Natural killer cell treated with Interleukin-12 subunit alpha and Interleukin-12 subunit beta and Interleukin-15 and Interleukin-18, amount 100 ng/mL, for 72 hours (primary cell): ENCODE measurements at regions not wholly inside any gene's neighbourhood (a gene's known extent, or its start where the extent isn't known, plus 50 kb on each side); places are given as distances from the start of the nearest gene placed in this dataset.
A peak's percentile ranks its signal among the peaks of the same experiment; 100 is the strongest.

ENCODE experiments used
- ATAC-seq, 2 donors: fragments of 150-1000 bp; cut with Tn5 transposase in 1 of 2; sonication (Bioruptor Pico), chemical (Tn5 transposase) in 1 of 2; 2 replicates each; pipeline ENCODE4 v1.10.0; 2021
- DNase-seq: peaks from one replicate; pipeline ENCODE4 v3.0.0; 2022; ENCODE audit warnings: low spot score
- H3K27ac Mint-ChIP-seq, 2 donors: 1 replicate in 1 of 2; 2 replicates in 1 of 2; pipeline ENCODE4 v1.8.0; 2022; ENCODE audit warnings: mixed read lengths in 2 of 2, mild to moderate bottlenecking in 1 of 2, moderate library complexity in 1 of 2
- H3K27me3 Mint-ChIP-seq, 2 donors: 1 replicate in 1 of 2; 2 replicates in 1 of 2; pipeline ENCODE4 v1.8.0; 2022; ENCODE audit warnings: mixed read lengths in 2 of 2
- H3K36me3 Mint-ChIP-seq: one replicate; pipeline ENCODE4 v1.8.0; 2022; ENCODE audit warnings: mixed read lengths
- H3K4me1 Mint-ChIP-seq, 2 donors: 1 replicate in 1 of 2; 2 replicates in 1 of 2; pipeline ENCODE4 v1.8.0; 2022; ENCODE audit warnings: low read depth in 2 of 2, mixed read lengths in 2 of 2, mild to moderate bottlenecking in 1 of 2
- H3K4me3 Mint-ChIP-seq: one replicate; pipeline ENCODE4 v1.8.0; 2022; ENCODE audit warnings: mixed read lengths
- H3K9me3 Mint-ChIP-seq: 2 replicates; pipeline ENCODE4 v1.8.0; 2022; ENCODE audit warnings: mixed read lengths

DNA sequence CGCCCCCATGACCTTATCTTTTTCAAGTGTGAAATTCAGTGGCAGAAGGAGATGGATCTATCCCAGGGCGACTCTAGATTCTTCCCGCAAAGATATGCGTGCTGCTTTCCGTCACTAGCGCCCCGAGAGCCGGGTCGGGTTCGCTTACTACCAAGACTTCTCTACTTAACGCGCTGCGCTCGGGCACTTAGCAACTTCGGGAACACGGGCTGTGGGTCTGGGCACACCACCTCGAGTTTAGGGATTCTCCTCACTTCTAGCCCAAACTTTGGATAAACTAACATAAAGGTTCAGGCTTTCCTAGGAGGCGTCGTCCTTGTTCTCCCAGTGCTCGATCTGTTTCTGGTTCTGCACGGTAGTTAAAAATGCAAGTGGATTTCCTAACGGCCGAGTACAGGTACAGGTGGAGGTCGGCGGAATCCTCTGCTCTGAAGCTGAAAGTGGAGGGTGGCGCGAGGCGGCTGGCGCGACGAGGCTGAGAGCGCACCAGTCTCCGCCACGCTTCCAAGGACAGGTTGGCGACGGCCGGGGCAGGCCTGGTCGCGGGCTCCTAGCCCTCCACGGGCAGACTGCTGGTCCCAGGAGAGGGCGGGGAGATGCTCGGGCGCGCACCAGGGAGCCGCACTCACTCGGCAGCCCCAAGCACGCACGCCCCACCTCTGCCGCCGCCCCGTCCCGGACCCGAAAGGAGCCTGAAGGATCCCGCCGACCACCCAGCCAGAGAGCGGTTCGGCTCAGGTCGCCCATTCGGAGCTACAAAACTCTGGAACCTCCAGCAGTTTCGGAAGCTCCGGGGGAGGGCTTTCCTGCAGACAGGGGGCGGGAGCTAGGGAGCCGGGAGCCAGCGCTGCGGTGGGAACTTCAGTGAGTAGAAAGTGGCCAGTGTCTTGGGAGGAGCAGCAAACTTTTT lies 100.8 kb upstream of the TENM3 start:
- H3K27ac Mint-ChIP-seq = no peak overlapping the region
- H3K4me1 Mint-ChIP-seq = peaks cover 0 to 4% of the 10 kb centered on the region in 2 donors
- peaks cover 50 to 75% of the 10 kb centered on the region in 2 donors for H3K27me3 Mint-ChIP-seq
- DNase-seq (no peak), ATAC-seq (no peak)
- H3K4me3 Mint-ChIP-seq = no peak overlapping the region
- peaks cover 4% of the 10 kb centered on the region for H3K9me3 Mint-ChIP-seq
- no peaks in the 10 kb centered on the region for H3K36me3 Mint-ChIP-seq

- Mint-ChIP-seq H3K27me3 (peaks cover 47 to 72% of the 10 kb centered on the region in 2 donors), H3K27ac (no peak overlapping the region), H3K9me3 (peaks cover under 1% of the 10 kb centered on the region), H3K4me1 (peaks cover 0 to 4% of the 10 kb centered on the region in 2 donors), H3K4me3 (peak overlapping the region; percentile 51), H3K36me3 (no peaks in the 10 kb centered on the region)
- DNase-seq (no peak), ATAC-seq (no peak)
Measured at GRCh38 chr4:182143086-182143821, 99.9 kb upstream of the TENM3 start.

DNA sequence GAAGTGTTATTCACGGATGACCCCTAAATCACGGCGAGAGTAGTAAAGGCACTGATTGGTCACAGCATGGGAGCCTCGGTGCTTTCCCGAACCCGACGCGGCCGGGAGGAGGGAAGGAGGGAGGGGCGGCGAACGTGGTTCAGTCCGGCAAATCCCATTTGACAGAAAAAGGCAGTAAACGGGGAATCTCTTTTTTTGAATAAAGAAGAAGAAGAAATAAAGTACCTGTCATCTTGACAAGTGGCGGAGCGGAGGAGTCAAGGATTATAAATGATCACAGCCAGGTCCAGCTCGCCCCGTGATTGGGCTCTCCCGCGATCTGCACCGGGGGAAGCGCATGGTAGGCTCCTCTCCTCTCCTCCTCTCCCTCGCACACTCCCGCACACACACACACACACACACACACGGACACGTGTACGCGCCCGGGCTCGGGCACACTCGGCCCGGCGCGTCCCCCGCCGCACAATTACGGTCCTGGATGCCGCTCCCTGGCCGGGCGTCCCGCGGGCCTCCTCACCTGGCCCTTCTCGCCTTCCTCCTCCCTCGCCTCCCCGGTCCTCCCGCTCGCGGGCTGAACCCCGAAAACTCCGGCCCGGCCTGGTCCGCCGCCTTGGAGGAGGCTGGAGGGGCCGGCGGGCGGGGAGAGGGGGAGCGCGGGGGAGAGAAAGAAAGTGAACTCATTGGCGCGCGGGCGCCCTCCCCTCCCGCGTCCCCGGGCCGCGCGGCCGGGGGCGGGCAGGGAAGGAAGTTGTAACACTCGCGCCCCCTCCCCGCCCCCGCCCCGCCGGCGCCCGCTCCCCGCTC lies 99.2 kb upstream of the TENM3 start:
- ATAC-seq = peak in 1 of 2 donors; percentile 31

GRCh38 chr4:182144626-182145333 lies 98.4 kb upstream of the TENM3 start:
- H3K4me1 Mint-ChIP-seq = peaks cover 0 to 4% of the 10 kb centered on the region in 2 donors
- H3K36me3 Mint-ChIP-seq = no peaks in the 10 kb centered on the region
- peak overlapping the region; percentile 39 for H3K4me3 Mint-ChIP-seq
- peaks cover 44 to 59% of the 10 kb centered on the region in 2 donors for H3K27me3 Mint-ChIP-seq
- DNase-seq (no peak), ATAC-seq (peak; percentile 6 to 41)
- H3K27ac Mint-ChIP-seq = no peak overlapping the region
- H3K9me3 Mint-ChIP-seq = no peaks in the 10 kb centered on the region

More for the DNA sequence above, 99.2 kb upstream of the TENM3 start:
- Mint-ChIP-seq H3K4me1 (peaks cover 0 to 4% of the 10 kb centered on the region in 2 donors), H3K9me3 (no peaks in the 10 kb centered on the region), H3K4me3 (peak overlapping the region; percentile 51), H3K27ac (no peak overlapping the region), H3K27me3 (peaks cover 45 to 65% of the 10 kb centered on the region in 2 donors), H3K36me3 (no peaks in the 10 kb centered on the region)
- DNase-seq = no peak

DNA sequence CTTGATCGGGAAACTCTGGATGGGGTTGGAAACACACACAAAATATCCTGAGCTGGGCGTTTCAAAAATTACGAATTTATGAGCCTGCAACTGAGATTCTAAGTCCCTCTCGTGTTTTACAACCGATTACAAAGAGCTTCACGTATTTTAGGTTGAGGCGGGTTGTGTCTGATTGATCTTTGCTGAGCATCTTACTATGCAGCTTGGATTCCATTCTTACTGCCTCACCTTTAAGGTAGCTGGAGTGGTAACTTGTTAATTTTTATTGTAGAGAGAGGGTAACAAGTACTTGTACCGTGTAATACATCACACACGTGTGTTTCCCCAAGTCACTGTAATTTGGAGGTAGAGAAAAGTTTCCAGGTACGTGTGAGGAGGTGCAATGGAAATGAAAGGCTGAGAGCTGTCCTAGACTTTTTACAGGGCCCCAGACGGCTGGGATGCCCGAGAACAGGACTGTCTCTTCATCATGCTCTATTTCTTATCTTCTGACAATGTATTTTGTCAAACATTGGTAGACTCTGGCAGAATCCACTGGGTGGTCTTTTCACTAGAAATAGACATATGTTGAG lies 97.8 kb upstream of the TENM3 start:
- DNase-seq (no peak), ATAC-seq (no peak)
- Mint-ChIP-seq H3K4me1 (peaks cover 0 to 4% of the 10 kb centered on the region in 2 donors), H3K4me3 (peak overlapping the region; percentile 39), H3K36me3 (no peaks in the 10 kb centered on the region), H3K27me3 (peaks cover 45 to 64% of the 10 kb centered on the region in 2 donors), H3K9me3 (no peaks in the 10 kb centered on the region), H3K27ac (no peak overlapping the region)

- Mint-ChIP-seq H3K27me3 (peaks cover 33 to 58% of the 10 kb centered on the region in 2 donors), H3K36me3 (no peaks in the 10 kb centered on the region), H3K4me3 (no peak overlapping the region), H3K27ac (no peak overlapping the region), H3K4me1 (peaks cover 0 to 4% of the 10 kb centered on the region in 2 donors), H3K9me3 (no peaks in the 10 kb centered on the region)
- ATAC-seq = no peak
- no peak for DNase-seq
Measured at GRCh38 chr4:182147391-182147790, 95.8 kb upstream of the TENM3 start.

DNA sequence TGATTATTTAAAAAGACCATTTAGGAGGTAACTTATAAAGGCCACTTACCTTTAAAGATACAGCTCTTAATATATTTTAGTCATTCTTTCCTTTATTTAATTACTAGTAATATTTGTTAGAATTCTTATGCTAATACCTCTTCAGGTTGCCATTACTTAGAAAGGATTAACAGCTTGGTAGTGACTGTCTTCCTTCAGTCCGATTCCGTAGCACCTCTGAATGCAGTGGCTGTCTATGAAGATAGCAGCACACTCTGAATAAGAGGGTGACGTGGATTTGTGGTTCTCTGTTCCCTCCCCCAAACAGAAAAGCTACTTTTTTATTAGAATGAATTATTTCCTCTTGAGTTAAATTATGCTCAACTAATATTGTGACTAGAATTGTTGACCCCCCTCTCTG lies 92.6 kb upstream of the TENM3 start:
- Mint-ChIP-seq H3K4me1 (no peaks in the 10 kb centered on the region), H3K4me3 (no peak overlapping the region), H3K27ac (no peak overlapping the region), H3K9me3 (no peaks in the 10 kb centered on the region), H3K36me3 (no peaks in the 10 kb centered on the region), H3K27me3 (peaks cover 15 to 36% of the 10 kb centered on the region in 2 donors)
- DNase-seq (no peak), ATAC-seq (no peak)

GRCh38 chr4:182155806-182156205 lies 87.4 kb upstream of the TENM3 start:
- H3K36me3 Mint-ChIP-seq = no peaks in the 10 kb centered on the region
- DNase-seq (no peak), ATAC-seq (no peak)
- peaks cover 0 to 5% of the 10 kb centered on the region in 2 donors for H3K27me3 Mint-ChIP-seq
- H3K4me3 Mint-ChIP-seq = no peak overlapping the region
- H3K4me1 Mint-ChIP-seq = no peaks in the 10 kb centered on the region
- H3K9me3 Mint-ChIP-seq = peaks cover 3% of the 10 kb centered on the region
- H3K27ac Mint-ChIP-seq = no peak overlapping the region

GRCh38 chr4:182163180-182163579 lies 80.0 kb upstream of the TENM3 start:
- peaks cover 0 to 8% of the 10 kb centered on the region in 2 donors for H3K27me3 Mint-ChIP-seq
- H3K4me3 Mint-ChIP-seq = no peak overlapping the region
- H3K36me3 Mint-ChIP-seq = no peaks in the 10 kb centered on the region

GRCh38 chr4:182169572-182169971 lies 73.6 kb upstream of the TENM3 start:
- Mint-ChIP-seq H3K27me3 (no peaks in the 10 kb centered on the region), H3K27ac (no peak overlapping the region), H3K36me3 (no peaks in the 10 kb centered on the region), H3K9me3 (no peaks in the 10 kb centered on the region), H3K4me3 (no peak overlapping the region), H3K4me1 (no peaks in the 10 kb centered on the region)
- DNase-seq (no peak), ATAC-seq (no peak)

More at GRCh38 chr4:182163180-182163579, 80.0 kb upstream of the TENM3 start:
- Mint-ChIP-seq H3K4me1 (no peaks in the 10 kb centered on the region), H3K27ac (no peak overlapping the region), H3K9me3 (peaks cover 12% of the 10 kb centered on the region)
- DNase-seq = no peak
- ATAC-seq = no peak

GRCh38 chr4:182169987-182170386 lies 73.2 kb upstream of the TENM3 start:
- no peak for DNase-seq
- H3K9me3 Mint-ChIP-seq = no peaks in the 10 kb centered on the region
- H3K36me3 Mint-ChIP-seq = no peaks in the 10 kb centered on the region
- H3K27me3 Mint-ChIP-seq = no peaks in the 10 kb centered on the region
- no peak overlapping the region for H3K27ac Mint-ChIP-seq
- ATAC-seq = no peak
- no peak overlapping the region for H3K4me3 Mint-ChIP-seq
- H3K4me1 Mint-ChIP-seq = no peaks in the 10 kb centered on the region

- DNase-seq (no peak), ATAC-seq (no peak)
- Mint-ChIP-seq H3K4me1 (no peaks in the 10 kb centered on the region), H3K9me3 (no peaks in the 10 kb centered on the region), H3K27ac (no peak overlapping the region), H3K27me3 (no peaks in the 10 kb centered on the region), H3K36me3 (no peaks in the 10 kb centered on the region), H3K4me3 (no peak overlapping the region)
Measured at GRCh38 chr4:182170417-182170935, 72.7 kb upstream of the TENM3 start.
